GM21723 (cell line): ENCODE measurements at regions not wholly inside any gene's neighbourhood (a gene's known extent, or its start where the extent isn't known, plus 50 kb on each side); places are given as distances from the start of the nearest gene placed in this dataset.

Experiments used
- ATAC-seq: cut with Tn5 transposase; IDR thresholded peaks from one replicate; pipeline ENCODE4 v1.9.1; 2021; ENCODE audit warnings: mild to moderate bottlenecking, moderate library complexity; ENCODE audit not compliant: unreplicated experiment

GRCh38 chr6:62345446-62345845 lies 59.4 kb upstream of the KHDRBS2 start:
- ATAC-seq: no peak

- ATAC-seq: no peak
Measured at GRCh38 chr6:62344850-62345249, 58.8 kb upstream of the KHDRBS2 start.

DNA sequence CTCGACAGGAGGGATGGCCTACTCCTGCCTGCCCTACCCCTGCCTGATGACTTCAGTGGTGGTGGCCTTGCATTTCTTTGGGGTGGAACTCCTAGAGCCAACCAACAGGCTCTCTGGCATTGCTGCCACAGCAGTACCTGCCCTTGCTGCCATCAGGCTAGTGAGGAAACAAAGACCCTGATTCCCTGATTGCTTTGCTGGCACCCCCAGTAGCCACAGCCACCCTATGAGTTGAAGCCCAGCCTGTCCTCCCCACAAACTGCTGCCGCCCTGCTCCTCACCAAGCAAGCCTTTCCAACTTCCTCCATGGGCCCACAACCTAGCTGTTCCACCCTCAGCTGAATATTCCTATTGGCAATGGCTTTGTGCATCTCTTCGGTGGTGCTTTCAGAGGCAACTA lies 52.5 kb upstream of the KHDRBS2 start:
- no peak for ATAC-seq
